Rectal smooth muscle tissue (tissue), 1 donor: ENCODE measurements at regions not wholly inside any gene's neighbourhood (a gene's known extent, or its start where the extent isn't known, plus 50 kb on each side); places are given as distances from the start of the nearest gene placed in this dataset.
"Not testable (repeated sequence)": the region's sequence is repeated elsewhere in the genome, so short reads cannot be mapped to it uniquely, and the experiment has no call there.

Source experiments
- H3K27ac ChIP-seq: one replicate; pipeline ENCODE4 v1.7.0; 2013; ENCODE audit warnings: low read depth, low read length, inconsistent platforms
- H3K27me3 ChIP-seq: one replicate; pipeline ENCODE4 v1.7.0; 2013; ENCODE audit warnings: low read length; ENCODE audit not compliant: control insufficient read depth, insufficient read depth
- H3K36me3 ChIP-seq: one replicate; pipeline ENCODE4 v1.7.0; 2013; ENCODE audit warnings: low read length; ENCODE audit not compliant: control insufficient read depth, insufficient read depth
- H3K4me1 ChIP-seq: one replicate; pipeline ENCODE4 v1.7.0; 2013; ENCODE audit warnings: low read length; ENCODE audit not compliant: control insufficient read depth, insufficient read depth
- H3K4me3 ChIP-seq: one replicate; pipeline ENCODE4 v1.7.0; 2013; ENCODE audit warnings: low read length
- H3K9ac ChIP-seq: one replicate; pipeline ENCODE4 v1.7.0; 2013; ENCODE audit warnings: low read length

DNA sequence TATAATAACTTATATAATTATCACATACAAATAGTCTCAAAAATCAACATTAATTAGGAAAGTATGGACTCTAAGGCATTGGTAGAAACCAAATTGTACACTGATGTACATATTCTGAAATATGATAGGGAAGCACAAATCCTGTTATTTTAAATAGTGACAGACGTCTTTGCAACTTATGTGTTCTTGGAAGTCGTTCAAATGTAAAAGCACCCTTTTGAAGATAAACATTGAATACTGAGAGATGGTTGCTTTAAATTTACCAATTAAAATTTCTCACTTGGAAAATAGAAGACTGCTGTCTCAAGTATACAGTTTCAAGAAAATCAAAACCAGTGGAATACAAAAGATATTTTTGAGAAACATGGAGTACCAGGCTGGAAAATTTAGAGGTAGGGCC, 457.4 kb upstream of the NUDT12 start:
- Histone ChIP-seq H3K4me1 (no peaks in the 10 kb centered on the region), H3K27ac (no peak overlapping the region), H3K27me3 (no peaks in the 10 kb centered on the region), H3K9ac (no peak overlapping the region), H3K36me3 (no peaks in the 10 kb centered on the region), H3K4me3 (no peak overlapping the region)

DNA sequence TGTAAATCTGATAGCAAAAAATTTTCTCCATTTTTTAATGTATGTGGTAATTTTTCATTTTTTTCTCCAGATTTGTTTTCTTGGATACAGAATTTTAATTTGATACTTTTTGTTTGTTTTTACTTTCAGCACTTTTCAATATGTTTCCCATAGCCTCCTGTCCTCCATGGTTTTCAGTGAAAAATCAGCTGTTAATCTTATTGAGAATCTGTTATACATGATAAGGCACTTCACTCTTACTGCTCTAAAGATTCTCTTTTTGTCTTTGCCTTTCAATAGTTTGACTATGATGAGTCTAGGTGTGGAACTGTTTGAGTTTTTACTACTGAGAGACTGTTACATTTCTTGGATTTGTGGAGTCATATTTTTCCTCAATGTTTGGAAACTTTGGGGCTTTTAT, 455.7 kb upstream of the NUDT12 start:
- Histone ChIP-seq H3K36me3 (no peaks in the 10 kb centered on the region), H3K4me1 (no peaks in the 10 kb centered on the region), H3K9ac (no peak overlapping the region), H3K27ac (no peak overlapping the region), H3K4me3 (no peak overlapping the region), H3K27me3 (no peaks in the 10 kb centered on the region)

GRCh38 chr5:104016646-104017045, 454.1 kb upstream of the NUDT12 start:
- no peaks in the 10 kb centered on the region for H3K4me1 ChIP-seq
- no peak overlapping the region for H3K9ac ChIP-seq
- H3K27ac ChIP-seq: no peak overlapping the region
- H3K27me3 ChIP-seq: no peaks in the 10 kb centered on the region
- no peaks in the 10 kb centered on the region for H3K36me3 ChIP-seq
- no peak overlapping the region for H3K4me3 ChIP-seq

GRCh38 chr5:104015765-104016164, 453.2 kb upstream of the NUDT12 start:
- no peak overlapping the region for H3K4me3 ChIP-seq
- H3K9ac ChIP-seq: no peak overlapping the region

GRCh38 chr5:104002783-104003182, 440.2 kb upstream of the NUDT12 start:
- H3K9ac ChIP-seq, H3K27me3 ChIP-seq, H3K4me1 ChIP-seq, H3K4me3 ChIP-seq, H3K27ac ChIP-seq, H3K36me3 ChIP-seq: not testable (repeated sequence)

More at GRCh38 chr5:104015765-104016164, 453.2 kb upstream of the NUDT12 start:
- no peaks in the 10 kb centered on the region for H3K36me3 ChIP-seq
- H3K27ac ChIP-seq: no peak overlapping the region
- no peaks in the 10 kb centered on the region for H3K4me1 ChIP-seq
- no peaks in the 10 kb centered on the region for H3K27me3 ChIP-seq

DNA sequence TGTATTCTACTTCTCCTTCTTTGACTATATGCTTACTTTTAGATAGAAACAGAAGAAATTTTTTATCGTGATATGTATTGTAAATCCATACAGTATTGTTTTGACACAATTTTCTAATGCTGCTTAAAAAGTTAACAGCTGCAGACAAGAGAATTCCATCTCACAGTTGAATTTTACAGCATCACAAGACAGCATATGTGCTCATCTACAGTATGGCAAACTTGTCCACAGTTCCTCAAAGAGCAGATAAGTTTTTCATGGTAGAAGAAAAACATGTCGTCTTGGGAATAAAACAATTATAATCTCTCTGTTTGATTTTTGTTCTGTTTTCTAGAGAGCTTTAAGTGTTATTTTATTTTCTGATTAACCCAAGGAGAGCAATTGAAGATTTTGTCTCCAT, 438.5 kb upstream of the NUDT12 start:
- Histone ChIP-seq H3K36me3 (no peaks in the 10 kb centered on the region), H3K9ac (no peak overlapping the region), H3K27me3 (no peaks in the 10 kb centered on the region), H3K4me3 (no peak overlapping the region), H3K27ac (no peak overlapping the region), H3K4me1 (no peaks in the 10 kb centered on the region)

GRCh38 chr5:103993031-103993430, 430.4 kb upstream of the NUDT12 start:
- Histone ChIP-seq H3K36me3 (no peaks in the 10 kb centered on the region), H3K27ac (no peak overlapping the region), H3K4me1 (no peaks in the 10 kb centered on the region), H3K27me3 (no peaks in the 10 kb centered on the region), H3K9ac (no peak overlapping the region), H3K4me3 (no peak overlapping the region)

- Histone ChIP-seq H3K27ac (no peak overlapping the region), H3K4me1 (no peaks in the 10 kb centered on the region), H3K4me3 (no peak overlapping the region), H3K9ac (no peak overlapping the region), H3K27me3 (no peaks in the 10 kb centered on the region), H3K36me3 (no peaks in the 10 kb centered on the region)
Measured at GRCh38 chr5:103990064-103990463, 427.5 kb upstream of the NUDT12 start.

DNA sequence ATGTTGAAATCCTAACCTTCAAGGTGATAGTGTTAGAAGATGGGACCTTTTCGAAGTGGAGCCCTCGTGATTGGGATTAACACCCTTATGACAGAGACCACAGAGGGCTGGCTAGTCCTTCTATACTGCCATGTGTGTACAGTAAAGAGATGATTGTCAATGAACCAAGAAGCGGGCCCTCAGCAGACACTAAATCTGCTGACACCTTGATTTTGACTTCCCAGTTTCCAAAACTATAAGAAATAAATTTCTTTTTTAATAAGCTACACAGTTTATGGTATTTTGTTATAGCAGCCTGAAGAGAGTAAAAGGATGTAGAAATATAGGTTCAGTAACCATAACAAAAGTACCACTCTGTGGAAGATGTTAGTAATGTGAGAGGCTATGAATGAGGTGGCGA, 419.0 kb upstream of the NUDT12 start:
- no peaks in the 10 kb centered on the region for H3K36me3 ChIP-seq
- no peak overlapping the region for H3K9ac ChIP-seq
- H3K4me1 ChIP-seq: no peaks in the 10 kb centered on the region
- H3K27ac ChIP-seq: no peak overlapping the region
- no peak overlapping the region for H3K4me3 ChIP-seq
- H3K27me3 ChIP-seq: no peaks in the 10 kb centered on the region

GRCh38 chr5:103973669-103974068, 411.1 kb upstream of the NUDT12 start:
- H3K36me3 ChIP-seq: no peaks in the 10 kb centered on the region
- H3K27me3 ChIP-seq: no peaks in the 10 kb centered on the region

GRCh38 chr5:103966295-103966694, 403.7 kb upstream of the NUDT12 start:
- H3K4me1 ChIP-seq, H3K36me3 ChIP-seq, H3K27me3 ChIP-seq, H3K27ac ChIP-seq, H3K9ac ChIP-seq, H3K4me3 ChIP-seq: not testable (repeated sequence)

More at GRCh38 chr5:103973669-103974068, 411.1 kb upstream of the NUDT12 start:
- H3K9ac ChIP-seq: no peak overlapping the region
- no peak overlapping the region for H3K27ac ChIP-seq
- no peaks in the 10 kb centered on the region for H3K4me1 ChIP-seq
- H3K4me3 ChIP-seq: no peak overlapping the region

DNA sequence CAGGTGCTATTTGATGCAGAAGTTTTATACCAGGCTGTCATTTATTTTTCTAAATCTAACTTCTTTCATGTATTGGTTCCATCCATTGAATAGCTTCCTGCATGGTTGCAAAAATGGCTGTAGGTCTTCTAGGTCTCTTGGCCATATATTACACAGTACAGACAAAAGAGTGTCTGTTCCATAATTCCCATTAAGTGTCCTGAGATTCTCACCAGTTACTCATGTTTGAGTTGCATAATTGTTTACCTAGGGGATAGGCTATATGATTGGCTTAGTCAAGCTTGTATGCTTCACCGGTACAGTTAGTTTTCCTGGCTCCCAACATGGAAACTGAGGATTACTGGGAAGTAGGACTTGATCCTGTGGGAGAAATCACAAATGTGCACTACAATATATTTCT, 399.4 kb upstream of the NUDT12 start:
- no peaks in the 10 kb centered on the region for H3K27me3 ChIP-seq
- H3K9ac ChIP-seq: no peak overlapping the region
- no peak overlapping the region for H3K27ac ChIP-seq

DNA sequence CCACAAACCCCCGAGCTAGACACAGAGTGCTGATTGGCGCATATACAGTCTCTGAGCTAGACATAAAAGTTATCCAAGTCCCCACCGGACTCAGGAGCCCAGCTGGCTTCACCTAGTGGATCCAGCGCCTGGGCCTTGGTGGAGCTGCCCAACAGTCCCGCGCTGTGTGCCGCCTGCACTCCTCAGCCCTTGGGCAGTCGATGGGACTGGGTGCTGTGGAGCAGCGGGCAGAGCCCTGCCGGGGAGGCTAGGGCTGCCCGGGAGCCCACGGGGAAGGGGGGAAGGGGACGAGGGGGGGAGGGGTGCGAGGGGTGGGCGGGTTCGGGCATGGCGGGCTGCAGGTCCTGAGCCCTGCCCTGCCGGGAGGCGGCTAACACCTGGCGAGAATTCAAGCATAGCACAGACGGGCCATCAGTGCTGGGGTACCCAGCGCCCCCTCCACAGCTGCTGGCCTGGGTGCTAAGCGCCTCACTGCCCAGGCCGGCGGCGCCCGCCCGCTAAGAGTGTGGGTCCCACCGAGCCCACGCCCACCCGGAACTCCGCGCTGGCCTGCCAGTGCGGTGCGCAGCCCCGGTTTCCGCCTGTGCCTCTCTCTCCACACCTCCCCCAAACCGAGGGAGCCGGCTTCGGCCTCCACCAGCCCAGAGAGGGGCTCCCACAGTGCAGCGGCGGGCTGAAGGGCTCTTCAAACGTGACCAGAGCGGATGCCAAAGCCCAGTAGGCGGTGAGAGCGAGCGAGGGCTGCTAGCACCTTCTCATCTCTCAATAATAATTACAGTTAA, 391.2 kb upstream of the NUDT12 start:
- no peaks in the 10 kb centered on the region for H3K36me3 ChIP-seq
- no peak overlapping the region for H3K9ac ChIP-seq
- no peaks in the 10 kb centered on the region for H3K27me3 ChIP-seq
- no peak overlapping the region for H3K27ac ChIP-seq
- no peaks in the 10 kb centered on the region for H3K4me1 ChIP-seq
- no peak overlapping the region for H3K4me3 ChIP-seq

More for the DNA sequence above, 399.4 kb upstream of the NUDT12 start:
- no peaks in the 10 kb centered on the region for H3K36me3 ChIP-seq
- H3K4me3 ChIP-seq: no peak overlapping the region
- H3K4me1 ChIP-seq: no peaks in the 10 kb centered on the region
